SH-SY5Y (cell line): ENCODE measurements at regions not wholly inside any gene's neighbourhood (a gene's known extent, or its start where the extent isn't known, plus 50 kb on each side); places are given as distances from the start of the nearest gene placed in this dataset.

Experiments
- GATA2 ChIP-seq: IDR thresholded peaks from 2 replicates; pipeline ENCODE4 v1.6.1; 2011; ENCODE audit warnings: mild to moderate bottlenecking, low read depth, low read length
- GATA3 ChIP-seq: IDR thresholded peaks from 2 replicates; pipeline ENCODE4 v1.6.1; 2011; ENCODE audit warnings: low read depth, mild to moderate bottlenecking, low read length, moderate library complexity

DNA sequence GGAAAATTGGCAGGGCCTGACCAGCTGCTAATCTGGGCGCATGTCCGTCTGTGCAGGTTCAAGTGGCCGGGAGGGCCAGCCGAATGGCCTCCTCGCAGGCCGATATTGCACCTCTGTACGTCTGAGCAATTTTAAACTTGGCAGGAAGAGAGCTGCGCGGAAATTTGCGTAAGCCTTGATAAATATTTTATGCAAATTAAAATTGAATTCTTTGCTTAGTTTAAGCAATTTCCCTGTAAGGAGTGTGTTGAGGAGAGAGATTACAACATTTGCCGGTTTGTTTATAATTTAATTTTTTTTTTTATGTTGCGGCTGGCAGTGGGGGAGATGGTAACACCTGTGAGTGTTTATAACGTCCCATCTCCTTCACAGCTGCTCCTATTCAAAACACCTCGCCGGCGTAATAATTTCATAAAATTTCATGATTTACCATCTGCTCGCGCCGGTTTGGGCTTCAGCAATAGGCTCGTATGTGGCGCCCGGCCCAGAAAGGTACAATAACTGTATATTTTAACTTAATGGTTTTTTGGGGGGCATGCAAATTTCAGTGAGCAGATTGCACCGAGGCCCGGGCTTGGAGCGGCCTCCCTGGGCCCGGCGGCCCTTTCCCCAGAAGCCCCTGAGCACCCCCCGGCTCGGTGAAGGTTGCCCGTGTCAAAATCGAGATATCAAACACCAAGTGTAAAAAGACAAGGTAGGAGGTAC lies 269.4 kb upstream of the MVB12B start:
- no peak for TF ChIP-seq GATA3
- no peak for TF ChIP-seq GATA2
